GM19043 (cell line): ENCODE measurements at regions not wholly inside any gene's neighbourhood (a gene's known extent, or its start where the extent isn't known, plus 50 kb on each side); places are given as distances from the start of the nearest gene placed in this dataset.

Experiments
- ATAC-seq: cut with Tn5 transposase; IDR thresholded peaks from one replicate; pipeline ENCODE4 v1.9.1; 2021; ENCODE audit warnings: low read depth; ENCODE audit not compliant: unreplicated experiment

DNA sequence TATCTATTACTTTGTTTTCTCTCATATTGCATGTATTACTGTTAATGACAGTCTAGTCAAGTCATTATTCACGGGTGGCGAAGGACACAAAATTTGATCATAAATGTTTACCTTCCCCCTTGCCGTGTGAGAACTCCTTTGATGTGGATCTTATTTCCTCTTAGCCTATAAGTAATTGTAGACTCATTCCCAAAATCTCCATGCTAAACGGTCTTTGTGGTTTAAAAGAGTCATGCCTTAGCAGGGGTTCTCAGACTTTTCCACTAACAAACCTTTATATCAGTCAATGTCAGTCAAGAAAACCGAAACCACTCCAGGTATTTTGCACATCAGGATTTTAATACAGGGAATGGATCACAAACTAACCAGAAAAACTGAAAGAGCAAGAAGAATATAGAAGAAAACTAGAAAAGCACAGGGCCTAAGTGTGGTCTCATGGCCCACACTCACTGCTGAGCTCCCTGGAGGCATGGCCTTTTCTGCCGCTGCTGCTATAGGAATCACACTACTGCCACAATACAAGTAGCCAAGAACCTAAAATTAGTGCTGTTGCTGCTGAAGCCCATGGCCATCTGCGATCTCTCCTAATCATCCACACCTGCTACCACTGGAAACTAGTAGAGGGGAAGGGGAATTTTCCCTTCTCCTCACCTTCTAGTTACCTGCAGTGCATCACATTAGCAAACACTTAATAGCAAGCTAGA is 186.0 kb upstream of the POU3F2 start:
- ATAC-seq: no peak

DNA sequence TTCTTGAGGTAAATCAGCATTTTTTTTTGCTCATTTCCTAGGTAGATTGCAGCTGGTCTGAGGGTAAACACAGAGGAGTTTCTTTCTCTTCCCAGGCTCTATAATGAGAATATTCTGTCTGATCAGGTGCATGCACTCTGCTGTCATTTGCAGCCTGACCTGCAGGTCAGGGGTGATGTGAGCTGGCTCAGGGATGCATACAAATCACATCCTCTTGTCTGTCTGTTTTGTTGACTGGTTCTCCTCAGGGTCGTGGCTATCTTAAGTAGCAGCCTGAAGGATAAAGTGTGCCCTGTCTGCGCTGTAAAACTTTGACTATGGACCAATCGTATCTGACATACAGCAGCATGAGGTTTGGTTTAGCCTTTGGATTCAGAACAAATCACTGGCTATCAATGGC is 183.4 kb upstream of the POU3F2 start:
- ATAC-seq: no peak

- ATAC-seq: no peak
Measured at GRCh38 chr6:98653179-98653578, 181.2 kb upstream of the POU3F2 start.

- ATAC-seq: no peak
Measured at GRCh38 chr6:98657764-98658163, 176.6 kb upstream of the POU3F2 start.

- no peak for ATAC-seq
Measured at GRCh38 chr6:98669371-98669770, 165.0 kb upstream of the POU3F2 start.

DNA sequence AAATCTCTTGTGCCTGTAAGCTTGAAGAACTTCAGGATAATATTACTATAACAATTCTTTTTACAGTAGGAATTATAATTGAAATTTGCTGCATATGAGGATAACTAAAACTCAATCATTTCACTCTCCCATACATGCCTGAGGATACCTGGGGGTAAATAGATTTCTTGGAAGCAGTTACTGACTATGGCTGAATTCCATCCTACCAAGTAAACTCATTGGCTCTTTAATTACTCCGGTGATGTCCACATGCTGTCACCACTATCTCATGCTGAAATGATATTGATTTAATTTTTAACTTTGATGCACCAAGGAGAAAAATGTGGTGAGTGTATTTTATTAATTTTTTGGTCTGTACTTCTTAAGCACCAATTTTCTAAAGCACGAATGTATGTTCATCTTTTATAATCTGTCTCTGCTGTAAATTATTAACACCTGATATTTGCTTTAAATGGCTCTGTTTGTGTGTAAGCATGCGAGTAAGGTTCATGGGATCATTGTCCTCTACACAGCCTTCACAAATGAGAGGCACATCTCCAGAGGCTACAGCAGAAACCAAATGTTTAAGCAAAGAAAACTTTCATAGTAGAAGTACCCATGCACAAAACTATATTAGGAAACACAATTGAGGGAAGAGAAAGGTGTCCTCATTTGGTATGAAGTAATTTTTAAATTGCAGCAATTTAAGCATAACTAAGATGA is 164.2 kb upstream of the POU3F2 start:
- no peak for ATAC-seq

GRCh38 chr6:98672681-98673475 is 161.5 kb upstream of the POU3F2 start:
- ATAC-seq: no peak

DNA sequence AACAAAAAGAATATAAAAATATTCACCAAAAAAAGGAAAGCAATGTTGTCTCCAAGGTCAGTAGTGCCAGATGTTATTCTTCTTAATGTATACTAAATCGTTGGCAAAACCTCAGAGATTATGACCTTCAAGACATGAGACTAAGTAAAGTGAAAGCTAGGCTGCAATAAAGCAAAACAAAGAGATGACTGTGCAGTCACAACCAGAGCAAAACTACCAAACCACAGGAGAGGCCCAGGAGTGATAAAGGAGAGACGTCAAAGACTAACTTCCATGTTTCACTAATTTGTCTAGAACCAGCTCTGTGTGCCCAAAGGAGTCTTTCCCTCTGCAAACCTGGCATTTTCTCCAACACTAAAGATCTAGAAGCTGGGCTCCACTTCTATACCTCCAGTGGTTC is 155.9 kb upstream of the POU3F2 start:
- ATAC-seq: no peak

DNA sequence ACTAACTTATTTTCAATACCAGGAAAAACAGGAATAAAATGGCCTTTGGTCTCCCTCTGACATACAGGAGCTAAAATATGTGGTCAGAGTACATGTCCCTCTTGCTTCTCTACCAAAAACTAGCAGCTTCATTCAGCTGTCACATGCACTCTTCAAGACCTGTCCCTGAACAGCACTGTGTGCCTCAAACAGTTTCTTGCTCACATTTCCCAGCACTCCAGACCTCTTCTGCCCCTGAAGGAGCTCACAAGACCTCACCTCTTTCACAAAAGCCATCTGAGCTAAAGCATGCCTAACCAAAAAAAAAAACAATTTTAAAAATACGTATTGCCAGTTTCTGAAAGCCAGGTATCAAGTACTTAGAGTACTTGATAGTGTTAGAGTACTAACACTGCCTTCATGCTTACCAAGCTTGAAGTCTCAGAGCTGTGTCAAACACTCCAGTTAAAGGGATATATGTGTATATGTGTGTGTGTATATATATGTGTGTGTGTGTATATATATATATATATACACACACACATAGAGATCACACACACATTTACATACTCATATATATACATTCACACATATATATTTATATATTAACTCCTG is 148.3 kb upstream of the POU3F2 start:
- no peak for ATAC-seq

- ATAC-seq: no peak
Measured at GRCh38 chr6:98687752-98688151, 146.6 kb upstream of the POU3F2 start.

DNA sequence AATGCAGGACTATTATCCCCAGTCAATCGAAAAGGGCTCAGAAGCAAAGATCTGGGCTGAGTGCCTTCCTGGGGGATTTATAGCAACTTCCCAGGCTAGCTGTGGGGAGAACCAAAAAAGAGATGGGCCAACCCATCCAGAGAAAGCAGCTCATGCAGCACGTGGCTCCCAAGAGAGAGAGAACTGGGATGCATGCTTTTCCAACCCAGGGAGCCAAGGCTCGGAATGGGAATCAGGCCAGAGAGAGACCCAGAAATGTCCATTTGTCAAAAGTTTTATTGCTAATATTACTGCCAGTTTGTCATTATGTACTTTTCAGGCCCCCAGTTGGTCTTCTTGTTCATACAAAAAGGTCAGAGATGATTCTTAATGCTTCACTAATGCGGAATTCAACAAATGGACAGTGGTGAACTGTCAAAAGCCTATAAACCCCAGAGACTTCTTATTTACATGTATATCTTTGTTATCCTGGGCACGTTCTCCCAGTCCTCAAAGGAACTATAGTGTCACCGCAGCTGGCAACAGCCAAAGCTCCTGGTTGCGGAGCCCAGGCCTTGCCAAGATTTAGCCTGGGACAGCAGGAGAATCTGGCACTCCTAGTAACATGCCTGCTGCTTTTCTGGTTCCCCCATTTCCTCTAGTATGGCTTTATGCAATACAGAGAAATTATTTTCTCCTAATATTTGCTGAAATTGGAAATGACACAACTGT is 139.1 kb upstream of the POU3F2 start:
- ATAC-seq: no peak

GRCh38 chr6:98711380-98711779 is 123.0 kb upstream of the POU3F2 start:
- ATAC-seq: no peak

DNA sequence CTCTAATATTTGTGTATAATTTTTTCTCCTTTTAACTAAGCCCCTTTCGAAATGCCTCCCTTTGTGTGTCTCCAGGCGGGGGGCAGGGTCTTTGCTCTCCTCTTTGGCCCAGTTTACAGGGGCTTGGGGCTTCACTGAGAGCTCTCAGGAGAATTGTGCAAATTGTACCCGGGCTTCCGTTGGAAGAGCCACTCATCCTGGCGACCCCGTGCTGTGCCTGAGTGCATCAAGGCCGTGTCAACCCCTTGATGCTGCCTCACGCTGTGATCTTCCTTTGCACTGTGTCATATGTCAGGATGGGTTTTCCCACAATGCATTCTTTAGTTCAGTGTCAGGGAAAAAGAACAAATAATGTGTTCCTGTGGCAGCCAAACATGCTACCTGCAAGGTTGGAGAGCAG is 118.0 kb upstream of the POU3F2 start:
- ATAC-seq: no peak

DNA sequence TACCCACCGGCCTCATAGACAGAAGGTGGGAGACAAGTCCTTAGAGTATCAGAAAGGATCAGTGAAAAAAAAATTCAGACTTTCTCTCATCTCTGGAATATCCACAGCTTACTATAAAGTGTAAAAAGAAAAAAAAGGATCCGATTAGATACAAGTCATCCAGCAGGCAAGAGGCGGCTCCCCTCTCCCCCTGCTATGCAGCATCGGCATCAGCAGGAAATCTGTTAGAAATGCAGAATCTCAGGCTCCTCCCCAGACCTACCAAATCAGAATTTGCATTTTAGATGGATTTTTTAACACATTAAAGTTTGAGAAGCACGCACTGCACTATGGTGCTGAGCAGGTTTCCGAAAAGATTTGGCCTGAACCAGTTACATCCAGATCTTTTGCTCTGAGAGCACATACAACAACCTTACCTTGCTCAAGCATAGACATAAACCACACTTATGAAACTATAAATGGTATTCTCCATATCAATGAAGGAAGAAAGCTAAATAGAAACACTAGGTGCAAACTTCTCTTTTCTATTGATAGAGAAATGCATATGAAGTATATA is 117.0 kb upstream of the POU3F2 start:
- ATAC-seq: no peak

GRCh38 chr6:98717988-98718387 is 116.4 kb upstream of the POU3F2 start:
- no peak for ATAC-seq

DNA sequence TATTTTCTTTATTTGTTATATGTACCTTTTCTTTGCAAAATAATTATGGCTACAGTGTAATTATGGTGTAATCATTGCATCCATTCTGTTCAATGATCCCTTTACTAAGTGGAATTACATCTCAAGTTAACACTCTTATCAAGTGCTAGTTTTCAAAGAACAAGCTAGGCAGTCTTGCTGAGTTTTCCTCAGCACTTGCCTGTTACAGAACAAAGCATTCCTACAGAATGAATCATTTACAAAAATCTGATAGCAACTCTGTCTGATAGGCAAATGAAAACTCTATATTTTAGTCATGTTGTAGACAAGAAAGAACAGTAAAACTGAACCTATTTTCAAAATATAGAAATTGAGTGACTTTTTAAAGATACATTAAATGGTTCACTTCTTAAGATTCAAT is 109.8 kb upstream of the POU3F2 start:
- ATAC-seq: no peak

- no peak for ATAC-seq
Measured at GRCh38 chr6:98747273-98747672, 87.1 kb upstream of the POU3F2 start.

DNA sequence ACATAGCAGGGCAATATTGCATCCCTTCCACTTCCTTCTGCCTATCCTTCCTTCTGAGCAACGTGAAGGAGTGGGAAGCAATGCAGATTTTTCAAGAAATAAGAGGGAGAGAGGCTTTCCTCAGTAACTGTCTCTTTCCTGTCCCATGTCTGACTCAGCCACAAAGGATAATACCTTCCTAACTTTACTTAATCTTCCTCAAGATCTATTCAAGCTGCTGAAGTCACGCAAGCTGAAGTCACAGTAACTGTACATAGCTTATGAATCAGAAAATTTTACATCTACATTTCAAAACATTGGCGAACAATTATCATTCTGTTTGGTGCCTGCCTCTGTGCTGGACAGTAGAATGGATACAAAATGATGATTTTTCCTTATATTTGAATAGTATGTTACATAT is 86.4 kb upstream of the POU3F2 start:
- ATAC-seq: no peak

DNA sequence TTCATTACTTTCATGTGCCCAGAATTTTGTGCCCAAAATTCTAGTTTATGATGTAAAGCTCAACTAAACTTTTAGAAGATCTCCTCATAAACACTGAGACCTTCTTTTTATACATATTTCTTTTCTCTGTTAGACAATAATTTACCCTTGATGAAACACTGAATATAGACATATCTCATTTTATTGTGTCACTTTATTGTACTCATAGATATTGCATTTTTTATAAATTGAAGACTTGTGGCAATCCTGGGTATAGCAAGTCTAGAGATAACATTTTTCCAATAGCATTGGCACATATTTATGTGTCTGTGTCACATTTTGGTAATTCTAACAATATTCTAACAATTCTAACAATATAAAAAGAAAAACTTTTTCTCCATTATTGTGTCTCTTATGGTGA is 74.9 kb upstream of the POU3F2 start:
- no peak for ATAC-seq

DNA sequence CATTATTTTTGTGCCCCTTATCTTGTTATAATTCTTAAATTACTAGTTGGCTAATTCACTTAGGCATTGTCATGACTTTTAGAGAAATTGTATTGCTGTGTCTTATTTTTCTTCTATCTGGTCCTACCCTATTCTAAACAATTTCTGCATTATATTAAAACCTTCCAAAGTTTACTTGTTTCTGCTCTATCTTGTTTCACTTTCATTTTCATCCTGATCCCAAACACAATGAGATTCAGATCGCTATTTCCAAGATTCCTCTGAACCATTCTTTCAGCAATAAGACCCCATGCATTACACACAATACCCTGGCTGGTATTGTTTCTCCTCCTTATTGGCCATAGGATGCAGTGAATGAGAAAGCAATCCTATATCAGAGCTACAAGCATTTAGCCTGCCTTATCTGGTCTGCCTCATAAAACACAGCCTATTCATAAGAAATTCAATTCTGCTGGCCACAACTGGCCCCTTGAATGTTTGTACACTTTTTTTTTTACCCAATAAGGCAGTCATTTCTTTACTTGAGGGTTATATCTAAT is 69.9 kb upstream of the POU3F2 start:
- no peak for ATAC-seq
